Vagina (tissue), 2 donors: ENCODE measurements at regions not wholly inside any gene's neighbourhood (a gene's known extent, or its start where the extent isn't known, plus 50 kb on each side); places are given as distances from the start of the nearest gene placed in this dataset.

ENCODE experiments used
- CTCF ChIP-seq, 3 experiments: fragments of 450-650 bp in 2 of 3; fragments of 200-600 bp in 1 of 3; sonication (generic) in 1 of 3; IDR thresholded peaks; one replicate each; pipeline ENCODE4 v1.5.1; 2017 to 2019; ENCODE audit warnings: antibody characterized with exemption in 3 of 3, mild to moderate bottlenecking in 2 of 3, moderate library complexity in 2 of 3
- POLR2A ChIP-seq, 2 donors: fragments of 450-650 bp; IDR thresholded peaks; one replicate each; pipeline ENCODE4 v1.6.1; 2017; ENCODE audit warnings: antibody characterized with exemption in 2 of 2, mild to moderate bottlenecking in 2 of 2, moderate library complexity in 2 of 2
- POLR2AphosphoS5 ChIP-seq, 2 donors: sonication (generic); formaldehyde crosslinking; IDR thresholded peaks; one replicate each; pipeline ENCODE4 v1.9.0; 2017; ENCODE audit warnings: antibody characterized with exemption in 2 of 2, mild to moderate bottlenecking in 2 of 2, low read depth in 1 of 2; ENCODE audit not compliant: insufficient read depth in 1 of 2

- no peak for TF ChIP-seq POLR2A (IDR thresholded peaks at IDR 0.05)
- no peak for TF ChIP-seq CTCF (IDR thresholded peaks at IDR 0.05)
- no peak for TF ChIP-seq POLR2AphosphoS5 (IDR thresholded peaks at IDR 0.05; ENCODE audit: insufficient read depth in 1 of 2, low read depth in 1 of 2)
Observed at GRCh38 chr3:127512256-127512655, 78.3 kb downstream of the TPRA1 start.
